HG02571 (cell line): ENCODE measurements at regions not wholly inside any gene's neighbourhood (a gene's known extent, or its start where the extent isn't known, plus 50 kb on each side); places are given as distances from the start of the nearest gene placed in this dataset.

Experiments
- ATAC-seq: cut with Tn5 transposase; IDR thresholded peaks from one replicate; pipeline ENCODE4 v1.9.1; 2021; ENCODE audit warnings: mild to moderate bottlenecking, moderate library complexity; ENCODE audit not compliant: unreplicated experiment

- ATAC-seq, result no peak
Measured at GRCh38 chr4:77305766-77306165, 148.8 kb downstream of the CCNG2 start.

- no peak for ATAC-seq
Measured at GRCh38 chr4:77306496-77306895, 149.5 kb downstream of the CCNG2 start.

GRCh38 chr4:77308843-77309242 is 151.8 kb downstream of the CCNG2 start:
- ATAC-seq, result no peak

GRCh38 chr4:77309496-77309895 is 152.5 kb downstream of the CCNG2 start:
- no peak for ATAC-seq

GRCh38 chr4:77310931-77311330 is 153.9 kb downstream of the CCNG2 start:
- no peak for ATAC-seq

- no peak for ATAC-seq
Measured at GRCh38 chr4:77314697-77315096, 157.7 kb downstream of the CCNG2 start.

- ATAC-seq, result no peak
Measured at GRCh38 chr4:77327151-77327550, 170.1 kb downstream of the CCNG2 start.

- ATAC-seq, result no peak
Measured at GRCh38 chr4:77332696-77333270, 175.8 kb downstream of the CCNG2 start.

- ATAC-seq, result no peak
Measured at GRCh38 chr4:77336411-77337142, 179.6 kb downstream of the CCNG2 start.

- ATAC-seq, result no peak
Measured at GRCh38 chr4:77342170-77342810, 185.3 kb downstream of the CCNG2 start.

GRCh38 chr4:77344001-77344400 is 187.0 kb downstream of the CCNG2 start:
- ATAC-seq, result no peak

GRCh38 chr4:77344784-77345183 is 187.8 kb downstream of the CCNG2 start:
- ATAC-seq, result no peak

- ATAC-seq, result no peak
Measured at GRCh38 chr4:77347351-77347966, 190.5 kb downstream of the CCNG2 start.

- no peak for ATAC-seq
Measured at GRCh38 chr4:77348815-77349214, 191.8 kb downstream of the CCNG2 start.

- ATAC-seq, result no peak
Measured at GRCh38 chr4:77349364-77349763, 192.4 kb downstream of the CCNG2 start.

GRCh38 chr4:77349796-77350195 is 192.8 kb downstream of the CCNG2 start:
- ATAC-seq, result no peak

GRCh38 chr4:77352192-77352591 is 195.2 kb downstream of the CCNG2 start:
- ATAC-seq, result no peak

GRCh38 chr4:77353724-77354315 is 196.8 kb downstream of the CCNG2 start:
- peak; percentile 52 for ATAC-seq

GRCh38 chr4:77354550-77354949 is 197.5 kb downstream of the CCNG2 start:
- ATAC-seq, result no peak

- no peak for ATAC-seq
Measured at GRCh38 chr4:77355731-77356130, 198.7 kb downstream of the CCNG2 start.

- peak; percentile 45 for ATAC-seq
Measured at GRCh38 chr4:77358315-77358928, 201.4 kb downstream of the CCNG2 start.
